Panc1 (cell line): ENCODE measurements at regions not wholly inside any gene's neighbourhood (a gene's known extent, or its start where the extent isn't known, plus 50 kb on each side); places are given as distances from the start of the nearest gene placed in this dataset.
A peak's percentile ranks its signal among the peaks of the same experiment; 100 is the strongest.
"Not testable (repeated sequence)": the region's sequence is repeated elsewhere in the genome, so short reads cannot be mapped to it uniquely, and the experiment has no call there.

Experiments used
- ATAC-seq: fragments of 200-7000 bp; cut with Tn5 transposase; 2 replicates; pipeline ENCODE4 v1.9.1; 2020; ENCODE audit warnings: mild to moderate bottlenecking, moderate library complexity
- BruUV-seq: library from RNA; stranded (reverse); fragments of 400-500 nt; replicated peaks from 2 replicates; lab custom pipeline; 2021; lab: Mats Ljungman, UMichigan
- CTCF ChIA-PET: fragments of 300-600 bp; sonication (Branson Sonifier 250); formaldehyde crosslinking; loops from one replicate; lab custom pipeline; 2022; ENCODE audit warnings: antibody characterized with exemption; lab: Charles Lee
- POLR2A ChIA-PET: fragments of 300-600 bp; sonication (Branson Sonifier 250); formaldehyde crosslinking; loops from one replicate; lab custom pipeline; 2022; ENCODE audit warnings: antibody characterized with exemption; lab: Charles Lee
- DNase-seq: peaks from one replicate; pipeline ENCODE4 v3.0.0-alpha.2; 2010; ENCODE audit warnings: low read depth, low spot score
- H3K27ac ChIP-seq: 2 replicates; pipeline ENCODE4 v1.5.1; 2011; ENCODE audit warnings: mild to moderate bottlenecking, low read length, inconsistent platforms
- H3K27me3 ChIP-seq: fragments of 200-500 bp; sonication (Bioruptor generic); 2 replicates; pipeline ENCODE4 v1.6.0; 2014; ENCODE audit warnings: low read length, inconsistent platforms; ENCODE audit not compliant: control insufficient read depth, insufficient read depth
- H3K36me3 ChIP-seq: fragments of 200-500 bp; sonication (Bioruptor generic); 2 replicates; pipeline ENCODE4 v1.5.1; 2014; ENCODE audit warnings: inconsistent platforms, mild to moderate bottlenecking, low read length, moderate library complexity; ENCODE audit not compliant: control insufficient read depth, insufficient read depth
- H3K4me1 ChIP-seq: 2 replicates; pipeline ENCODE4 v1.5.1; 2011; ENCODE audit warnings: inconsistent platforms, mild to moderate bottlenecking, low read length, moderate library complexity; ENCODE audit not compliant: control insufficient read depth, insufficient read depth
- H3K4me3 ChIP-seq, 2 experiments: 2 replicates each; pipeline ENCODE4 v1.5.1; 2011 to 2012; ENCODE audit warnings: low read depth in 2 of 2, low read length in 2 of 2, mild to moderate bottlenecking in 2 of 2, inconsistent platforms in 1 of 2, moderate library complexity in 1 of 2
- H3K9me3 ChIP-seq: fragments of 200-500 bp; sonication (Bioruptor generic); 2 replicates; pipeline ENCODE4 v1.5.1; 2014; ENCODE audit warnings: low read depth, mild to moderate bottlenecking, inconsistent platforms, low read length, moderate library complexity; ENCODE audit not compliant: control insufficient read depth, insufficient read depth
- POLR2AphosphoS5 ChIP-seq: IDR thresholded peaks from 2 replicates; pipeline ENCODE4 v1.6.1; 2012; ENCODE audit warnings: mild to moderate bottlenecking, low read depth, low read length, moderate library complexity
- SIN3A ChIP-seq: IDR thresholded peaks from 2 replicates; pipeline ENCODE4 v1.6.1; 2012; ENCODE audit warnings: low read depth, mild to moderate bottlenecking, low read length, moderate library complexity, borderline replicate concordance; ENCODE audit not compliant: insufficient read depth
- TCF7L2 ChIP-seq: IDR thresholded peaks from 2 replicates; pipeline ENCODE4 v1.6.1; 2011; ENCODE audit warnings: mild to moderate bottlenecking, low read depth, low read length, inconsistent platforms
- in situ Hi-C: cut with HindIII; loops from 2 replicates; pipeline ENCODE4 v1.10.0; 2016; ENCODE audit warnings: low sequenced_read_pairs, low pct_unique_long_range_greater_than_20kb
- intact Hi-C: fragments of 100-400 bp; cut with micrococcal nuclease; formaldehyde crosslinking; loops from one replicate; pipeline ENCODE4 v1.10.0; 2022; ENCODE audit not compliant: unreplicated experiment
- TF ChIP-seq, protein P1 (sequence below): fragments of 450-650 bp; IDR thresholded peaks from 2 replicates; pipeline ENCODE4 v1.5.1; 2017; ENCODE audit warnings: mild to moderate bottlenecking
- TF ChIP-seq, protein P2 (sequence below), 2 experiments: IDR thresholded peaks; 2 replicates each; pipeline ENCODE4 v1.6.1; 2011 to 2012; ENCODE audit warnings: low read depth in 2 of 2, control low read depth in 1 of 2, low read length in 1 of 2, mild to moderate bottlenecking in 1 of 2, moderate library complexity in 1 of 2; ENCODE audit not compliant: insufficient read depth in 1 of 2

GRCh38 chr10:37489658-37490003 is 364.2 kb downstream of the ANKRD30A start:
- ChIA-PET POLR2A (no interaction called here), CTCF (no interaction called here)
- no peak overlapping the region for H3K4me3 ChIP-seq
- TF ChIP-seq, protein P1, sequence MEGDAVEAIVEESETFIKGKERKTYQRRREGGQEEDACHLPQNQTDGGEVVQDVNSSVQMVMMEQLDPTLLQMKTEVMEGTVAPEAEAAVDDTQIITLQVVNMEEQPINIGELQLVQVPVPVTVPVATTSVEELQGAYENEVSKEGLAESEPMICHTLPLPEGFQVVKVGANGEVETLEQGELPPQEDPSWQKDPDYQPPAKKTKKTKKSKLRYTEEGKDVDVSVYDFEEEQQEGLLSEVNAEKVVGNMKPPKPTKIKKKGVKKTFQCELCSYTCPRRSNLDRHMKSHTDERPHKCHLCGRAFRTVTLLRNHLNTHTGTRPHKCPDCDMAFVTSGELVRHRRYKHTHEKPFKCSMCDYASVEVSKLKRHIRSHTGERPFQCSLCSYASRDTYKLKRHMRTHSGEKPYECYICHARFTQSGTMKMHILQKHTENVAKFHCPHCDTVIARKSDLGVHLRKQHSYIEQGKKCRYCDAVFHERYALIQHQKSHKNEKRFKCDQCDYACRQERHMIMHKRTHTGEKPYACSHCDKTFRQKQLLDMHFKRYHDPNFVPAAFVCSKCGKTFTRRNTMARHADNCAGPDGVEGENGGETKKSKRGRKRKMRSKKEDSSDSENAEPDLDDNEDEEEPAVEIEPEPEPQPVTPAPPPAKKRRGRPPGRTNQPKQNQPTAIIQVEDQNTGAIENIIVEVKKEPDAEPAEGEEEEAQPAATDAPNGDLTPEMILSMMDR = no peak
- TF ChIP-seq, protein P2, sequence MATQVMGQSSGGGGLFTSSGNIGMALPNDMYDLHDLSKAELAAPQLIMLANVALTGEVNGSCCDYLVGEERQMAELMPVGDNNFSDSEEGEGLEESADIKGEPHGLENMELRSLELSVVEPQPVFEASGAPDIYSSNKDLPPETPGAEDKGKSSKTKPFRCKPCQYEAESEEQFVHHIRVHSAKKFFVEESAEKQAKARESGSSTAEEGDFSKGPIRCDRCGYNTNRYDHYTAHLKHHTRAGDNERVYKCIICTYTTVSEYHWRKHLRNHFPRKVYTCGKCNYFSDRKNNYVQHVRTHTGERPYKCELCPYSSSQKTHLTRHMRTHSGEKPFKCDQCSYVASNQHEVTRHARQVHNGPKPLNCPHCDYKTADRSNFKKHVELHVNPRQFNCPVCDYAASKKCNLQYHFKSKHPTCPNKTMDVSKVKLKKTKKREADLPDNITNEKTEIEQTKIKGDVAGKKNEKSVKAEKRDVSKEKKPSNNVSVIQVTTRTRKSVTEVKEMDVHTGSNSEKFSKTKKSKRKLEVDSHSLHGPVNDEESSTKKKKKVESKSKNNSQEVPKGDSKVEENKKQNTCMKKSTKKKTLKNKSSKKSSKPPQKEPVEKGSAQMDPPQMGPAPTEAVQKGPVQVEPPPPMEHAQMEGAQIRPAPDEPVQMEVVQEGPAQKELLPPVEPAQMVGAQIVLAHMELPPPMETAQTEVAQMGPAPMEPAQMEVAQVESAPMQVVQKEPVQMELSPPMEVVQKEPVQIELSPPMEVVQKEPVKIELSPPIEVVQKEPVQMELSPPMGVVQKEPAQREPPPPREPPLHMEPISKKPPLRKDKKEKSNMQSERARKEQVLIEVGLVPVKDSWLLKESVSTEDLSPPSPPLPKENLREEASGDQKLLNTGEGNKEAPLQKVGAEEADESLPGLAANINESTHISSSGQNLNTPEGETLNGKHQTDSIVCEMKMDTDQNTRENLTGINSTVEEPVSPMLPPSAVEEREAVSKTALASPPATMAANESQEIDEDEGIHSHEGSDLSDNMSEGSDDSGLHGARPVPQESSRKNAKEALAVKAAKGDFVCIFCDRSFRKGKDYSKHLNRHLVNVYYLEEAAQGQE (IDR thresholded peaks at IDR 0.05; ENCODE audit: insufficient read depth in 1 of 2, low read depth in 2 of 2, low read length in 1 of 2) = no peak
- TF ChIP-seq SIN3A = no peak
- TF ChIP-seq TCF7L2 = no peak
- TF ChIP-seq POLR2AphosphoS5 = no peak
- BruUV-seq = no TSS peak
- intact Hi-C loops (no loop called here), in situ Hi-C loops (no loop called here)
- no peaks in the 10 kb centered on the region for H3K27me3 ChIP-seq
- no peak overlapping the region for H3K27ac ChIP-seq
- H3K9me3 ChIP-seq = no peaks in the 10 kb centered on the region
- ATAC-seq = no peak
- DNase-seq = no peak
- H3K36me3 ChIP-seq = no peaks in the 10 kb centered on the region
- no peaks in the 10 kb centered on the region for H3K4me1 ChIP-seq

DNA sequence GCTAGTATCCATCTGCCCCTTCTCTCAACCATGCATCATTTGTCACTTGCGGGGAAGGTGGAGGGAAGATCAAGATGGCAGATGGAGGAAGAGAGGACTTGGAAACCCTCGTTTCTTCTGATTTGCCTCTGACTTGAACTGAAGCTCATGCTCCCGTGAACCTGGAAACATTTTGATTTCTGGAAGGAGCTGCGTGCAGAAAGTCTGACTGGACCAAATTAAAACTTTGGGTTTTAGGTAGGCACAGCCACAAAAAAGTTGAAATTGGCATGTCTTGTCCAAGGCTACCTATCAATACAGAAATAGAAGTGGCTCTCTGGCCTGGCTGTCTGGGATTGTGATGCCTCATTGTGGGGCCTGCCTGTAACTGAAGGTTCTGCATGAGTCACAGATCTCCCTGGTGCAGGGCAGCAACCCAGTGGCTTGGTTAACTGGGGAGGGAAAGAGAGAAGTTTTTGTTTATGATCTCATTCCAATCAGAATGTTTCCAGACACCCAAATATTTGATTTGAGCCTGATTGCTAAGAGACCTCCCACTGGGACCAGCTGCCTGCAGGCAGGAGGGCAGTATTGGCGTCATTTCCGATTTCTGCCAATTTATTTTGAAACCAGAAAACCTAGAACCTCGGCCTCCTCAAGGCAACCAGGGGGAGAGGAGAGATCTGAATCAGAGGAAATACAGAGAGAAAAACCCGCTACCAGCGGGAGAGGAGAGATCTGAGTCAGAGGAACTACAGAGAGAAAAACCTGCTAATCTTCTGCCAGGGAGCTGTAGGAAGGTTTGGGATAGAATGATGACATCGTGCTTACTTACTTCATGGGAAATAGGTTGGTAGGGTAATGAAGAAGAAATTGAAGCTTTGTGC is 363.6 kb downstream of the ANKRD30A start:
- no peak overlapping the region for H3K4me3 ChIP-seq
- TF ChIP-seq, protein P1 = no peak
- TF ChIP-seq, protein P2 (IDR thresholded peaks at IDR 0.05; ENCODE audit: insufficient read depth in 1 of 2, low read depth in 2 of 2, low read length in 1 of 2) = no peak
- TF ChIP-seq POLR2AphosphoS5 (no peak), TCF7L2 (no peak), SIN3A (no peak)
- ChIA-PET POLR2A (no interaction called here), CTCF (interaction anchor here (0.6 kb wide), 1 partner anchor 1876 kb away, joined by 3 read pairs; no protein-coding TSS in a partner anchor)
- intact Hi-C loops = no loop called here
- H3K36me3 ChIP-seq = no peaks in the 10 kb centered on the region
- no peaks in the 10 kb centered on the region for H3K27me3 ChIP-seq
- H3K4me1 ChIP-seq = no peaks in the 10 kb centered on the region
- H3K27ac ChIP-seq = no peak overlapping the region
- in situ Hi-C loops = no loop called here
- no TSS peak for BruUV-seq
- ATAC-seq = peak; percentile 75; the same call in 1 of the 2 replicates
- peak; percentile 12 for DNase-seq
- H3K9me3 ChIP-seq = no peaks in the 10 kb centered on the region

DNA sequence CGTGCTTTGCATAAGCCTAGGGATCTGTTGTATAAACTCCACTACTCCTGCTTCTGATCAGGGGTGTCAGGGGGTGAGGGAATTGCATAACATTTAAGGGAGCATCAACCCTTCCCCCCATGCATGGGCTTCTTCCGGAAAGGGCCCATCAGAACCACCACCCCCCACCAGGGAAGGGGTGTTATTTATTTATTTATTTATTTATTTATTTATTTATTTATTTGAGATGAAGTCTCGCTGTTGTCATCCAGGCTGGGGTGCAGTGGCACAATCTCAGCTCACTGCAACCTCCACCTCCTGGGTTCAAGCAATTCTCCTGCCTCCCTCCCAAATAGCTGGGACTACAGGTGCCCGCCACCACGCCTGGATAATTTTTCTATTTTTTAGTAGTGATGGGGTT is 355.2 kb downstream of the ANKRD30A start:
- BruUV-seq, in situ Hi-C loops, H3K9me3 ChIP-seq: not testable (repeated sequence)

More for the DNA sequence above, 355.2 kb downstream of the ANKRD30A start:
- CTCF ChIA-PET, ATAC-seq, H3K36me3 ChIP-seq, intact Hi-C loops, H3K27me3 ChIP-seq, H3K4me3 ChIP-seq, DNase-seq, POLR2A ChIA-PET, H3K27ac ChIP-seq, H3K4me1 ChIP-seq: not testable (repeated sequence)
